K562 (cell line): ENCODE measurements at regions not wholly inside any gene's neighbourhood (a gene's known extent, or its start where the extent isn't known, plus 50 kb on each side); places are given as distances from the start of the nearest gene placed in this dataset.

Experiments
- ATAC-seq: fragments of 200-7000 bp; cut with Tn5 transposase; 3 replicates; pipeline ENCODE4 v1.9.1; 2020; ENCODE audit warnings: moderate library complexity
- BruUV-seq: library from RNA; stranded (reverse); fragments of 400-500 nt; replicated peaks from 2 replicates; lab custom pipeline; 2021; lab: Mats Ljungman, UMichigan
- CTCF ChIA-PET: fragments of 300-600 bp; formaldehyde crosslinking; extraction: SDS; loops from one replicate; lab custom pipeline; 2021; ENCODE audit warnings: low intra/inter-chr PET ratio; lab: Yijun Ruan, JAX
- POLR2A ChIA-PET: fragments of 300-600, 350-650 bp; sonication (Branson Sonifier 250); formaldehyde crosslinking; extraction: SDS; loops from one replicate; lab custom pipeline; 2021; ENCODE audit warnings: antibody characterized with exemption, inconsistent platforms; lab: Yijun Ruan, JAX
- DNase-seq, 4 experiments: peaks; one replicate each; pipeline versions ENCODE4 v3.0.0 to v3.0.0-alpha.2; 2011 to 2018; ENCODE audit warnings: low spot score in 3 of 4, mixed read lengths in 3 of 4; ENCODE audit errors: extremely low read depth in 1 of 4
- FAIRE-seq: peaks from 2 replicates; lab custom pipeline; 2011; peaks lifted over from hg19 to GRCh38; lab: Jason Lieb, UNC
- H2AFZ ChIP-seq: 2 replicates; pipeline ENCODE4 v1.6.0; 2011; ENCODE audit warnings: low read depth, low read length, control low read depth, inconsistent platforms
- H3K27ac ChIP-seq: fragments of 200-600 bp; 3 replicates; pipeline ENCODE4 v1.8.0; 2011; ENCODE audit warnings: low read depth, mild to moderate bottlenecking, control low read depth, inconsistent platforms, low read length, moderate library complexity, mixed read lengths; ENCODE audit errors: extremely low read depth
- H3K27me3 ChIP-seq, 2 experiments: fragments of 300-600 bp in 1 of 2; 2 replicates in 1 of 2; 3 replicates in 1 of 2; pipeline versions ENCODE4 v1.6.0 to v1.8.0; 2011; ENCODE audit warnings: inconsistent platforms in 2 of 2, low read length in 2 of 2, mild to moderate bottlenecking in 1 of 2, mixed read lengths in 1 of 2, moderate library complexity in 1 of 2; ENCODE audit not compliant: control insufficient read depth in 2 of 2, insufficient read depth in 2 of 2
- H3K36me3 ChIP-seq: fragments of 300-600 bp; 3 replicates; pipeline ENCODE4 v1.8.0; 2011; ENCODE audit warnings: mild to moderate bottlenecking, low read length, inconsistent platforms; ENCODE audit not compliant: control insufficient read depth, insufficient read depth
- H3K4me1 ChIP-seq, 2 experiments: fragments of 200-600 bp in 1 of 2; replicated peaks in 1 of 2; 2 replicates in 1 of 2; 3 replicates in 1 of 2; pipeline versions ENCODE4 v1.5.1 to v1.8.0; 2011; ENCODE audit warnings: inconsistent platforms in 2 of 2, low read length in 2 of 2, mild to moderate bottlenecking in 1 of 2, mixed read lengths in 1 of 2, moderate library complexity in 1 of 2; ENCODE audit not compliant: control insufficient read depth in 2 of 2, insufficient read depth in 2 of 2
- H3K4me2 ChIP-seq: 2 replicates; pipeline ENCODE4 v1.6.1; 2011; ENCODE audit warnings: low read length, control low read depth, inconsistent platforms, mixed read lengths; ENCODE audit not compliant: insufficient read depth
- H3K4me3 ChIP-seq: fragments of 200-600 bp; sonication (generic), shearing (Covaris generic); 2 replicates; pipeline ENCODE4 v1.5.1; 2016; ENCODE audit warnings: control low read depth, inconsistent platforms
- H3K79me2 ChIP-seq: fragments of 200-600 bp; 3 replicates; pipeline ENCODE4 v1.8.0; 2011; ENCODE audit warnings: low read length, inconsistent platforms; ENCODE audit not compliant: control insufficient read depth, insufficient read depth
- H3K9ac ChIP-seq, 2 experiments: 2 replicates each; pipeline versions ENCODE4 v1.6.0 to v1.6.1; 2011; ENCODE audit warnings: low read depth in 2 of 2, low read length in 2 of 2, control low read depth in 1 of 2, inconsistent platforms in 1 of 2, mild to moderate bottlenecking in 1 of 2, mixed read lengths in 1 of 2; ENCODE audit not compliant: insufficient read depth in 1 of 2
- H3K9me1 ChIP-seq: one replicate; pipeline ENCODE4 v1.6.0; 2011; ENCODE audit warnings: inconsistent platforms, mild to moderate bottlenecking, low read length, moderate library complexity; ENCODE audit not compliant: control insufficient read depth, insufficient read depth
- H3K9me3 ChIP-seq: replicated peaks from 2 replicates; pipeline ENCODE4 v1.5.1; 2011; ENCODE audit warnings: low read depth, low read length, inconsistent platforms; ENCODE audit not compliant: control insufficient read depth, insufficient read depth
- H4K20me1 ChIP-seq: replicated peaks from 2 replicates; pipeline ENCODE4 v1.6.1; 2011; ENCODE audit warnings: low read length, inconsistent platforms, mixed read lengths; ENCODE audit not compliant: control insufficient read depth, insufficient read depth
- CEBPB ChIP-seq: fragments of 450-650 bp; IDR thresholded peaks from 2 replicates; pipeline ENCODE4 v1.6.1; 2016; ENCODE audit warnings: missing genetic modification characterization, missing compliant biosample characterization
- CEBPG ChIP-seq, 3 experiments: fragments of 200-800 bp in 1 of 3; sonication (Bioruptor generic) in 1 of 3; sonication (generic) in 1 of 3; formaldehyde crosslinking in 1 of 3; IDR thresholded peaks in 2 of 3; conservative IDR thresholded peaks in 1 of 3; 2 replicates each; pipeline versions ENCODE4 v1.6.1 to v1.8.0; 2016 to 2022; ENCODE audit warnings: missing compliant biosample characterization in 2 of 3, missing genetic modification characterization in 2 of 3, mild to moderate bottlenecking in 1 of 3, missing genetic modification reagents in 1 of 3
- ELF1 ChIP-seq: fragments of 200-800 bp; sonication (Bioruptor generic); IDR thresholded peaks from 2 replicates; pipeline ENCODE4 v1.6.1; 2016; ENCODE audit warnings: missing genetic modification characterization, missing compliant biosample characterization
- L3MBTL2 ChIP-seq: fragments of 450-650 bp; IDR thresholded peaks from 2 replicates; pipeline ENCODE4 v1.6.1; 2016; ENCODE audit warnings: mild to moderate bottlenecking, moderate library complexity
- MCM3 ChIP-seq: fragments of 450-650 bp; IDR thresholded peaks from 2 replicates; pipeline ENCODE4 v1.6.1; 2016
- ZNF584 ChIP-seq: fragments of 200-800 bp; sonication (Bioruptor generic); IDR thresholded peaks from 2 replicates; pipeline ENCODE4 v1.6.1; 2016; ENCODE audit warnings: low read depth, mild to moderate bottlenecking, missing genetic modification characterization, missing compliant biosample characterization
- WGBS: fragments of 100-300 bp; shearing (Covaris generic); methylation state at CpG from one replicate; pipeline ENCODE4 v1.1.6; 2016; ENCODE audit warnings: low coverage, mixed read lengths; ENCODE audit not compliant: insufficient coverage; ENCODE audit errors: missing lambda C conversion rate; 5-methylcytosine and 5-hydroxymethylcytosine counted together
- in situ Hi-C: fragments of 300-500 bp; cut with MboI; formaldehyde crosslinking; loops from 4 replicates; pipeline ENCODE4 v1.15.0; 2018; ENCODE audit warnings: inconsistent platforms, mixed read lengths
- intact Hi-C: fragments of 100-400 bp; cut with micrococcal nuclease; formaldehyde crosslinking; loops from 2 replicates; pipeline ENCODE4 v1.14.2; 2022
- TF ChIP-seq, protein P1 (sequence below): fragments of 250-450 bp; sonication (Bioruptor Pico); IDR thresholded peaks from 2 replicates; pipeline ENCODE4 v1.9.0; 2021; ENCODE audit warnings: mild to moderate bottlenecking, inconsistent platforms
- TF ChIP-seq, protein P2 (sequence below), 2 experiments: fragments of 450-650 bp in 1 of 2; sonication (generic) in 1 of 2; formaldehyde crosslinking in 1 of 2; IDR thresholded peaks; 2 replicates each; pipeline versions ENCODE4 v1.7.1 to v1.9.0; 2016 to 2022; ENCODE audit warnings: inconsistent platforms in 1 of 2, mild to moderate bottlenecking in 1 of 2, missing genetic modification reagents in 1 of 2

DNA sequence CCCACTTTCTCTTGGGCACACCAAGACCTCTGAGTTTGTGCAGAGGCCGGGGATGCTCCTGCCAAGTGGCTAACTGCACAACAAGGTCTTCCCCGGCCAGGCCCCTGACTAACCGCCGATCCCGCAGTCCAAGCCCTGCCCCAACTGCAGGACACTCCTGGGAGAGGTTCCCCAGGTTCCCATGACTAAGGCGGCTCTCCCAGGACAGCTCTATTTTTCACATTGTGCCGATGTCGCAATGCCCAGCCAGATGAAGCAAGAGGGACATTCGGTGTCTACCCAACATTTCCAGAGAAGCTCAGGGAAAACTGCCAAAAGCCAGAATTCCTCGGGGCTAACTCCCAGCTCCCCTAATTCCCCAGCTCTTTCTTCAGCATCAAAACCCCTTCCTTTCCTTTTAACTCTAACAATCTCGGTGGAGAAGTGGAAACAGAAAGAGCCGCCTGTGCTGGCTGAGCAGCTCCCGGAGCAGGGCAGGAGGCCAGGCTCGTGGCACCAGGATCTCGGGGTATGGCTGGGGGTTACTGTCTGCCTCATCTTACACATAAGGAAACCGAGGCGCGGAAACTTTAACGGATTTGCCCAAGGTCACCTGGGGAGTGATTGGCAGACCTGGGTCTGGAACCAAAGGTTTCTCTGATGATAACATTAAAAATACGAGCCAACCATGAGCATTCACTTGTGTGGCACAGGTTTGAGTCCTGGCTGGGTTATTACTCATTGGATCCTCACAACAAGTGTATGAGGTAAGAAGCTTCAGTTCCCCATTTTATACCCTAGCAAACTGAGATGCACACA, 318.2 kb downstream of the BCL11B start:
- 0% methylated on average over 16 of the region's 20 CpGs for WGBS
- Histone ChIP-seq H3K27me3 (peaks cover 0 to 14% of the 10 kb centered on the region in 2 experiments; a peak in 2 of 5 replicates), H3K4me3 (no peak overlapping the region), H3K27ac (no peak overlapping the region), H4K20me1 (no peaks in the 10 kb centered on the region), H3K9ac (no peak overlapping the region), H3K4me2 (no peak overlapping the region), H2AFZ (no peak overlapping the region), H3K79me2 (no peaks in the 10 kb centered on the region), H3K4me1 (no peaks in the 10 kb centered on the region), H3K9me1 (no peaks in the 10 kb centered on the region), H3K36me3 (no peaks in the 10 kb centered on the region), H3K9me3 (no peaks in the 10 kb centered on the region)
- intact Hi-C loops, result no loop called here
- POLR2A ChIA-PET, result interaction anchor here (0.7 kb wide), 1 partner anchor 12 kb away, joined by 4 read pairs; no protein-coding TSS in a partner anchor
- DNase-seq (no peak), FAIRE-seq (no peak), ATAC-seq (no peak)
- BruUV-seq, result no TSS peak
- CTCF ChIA-PET, result no interaction called here
- in situ Hi-C loops, result no loop called here
- TF ChIP-seq, protein P1, sequence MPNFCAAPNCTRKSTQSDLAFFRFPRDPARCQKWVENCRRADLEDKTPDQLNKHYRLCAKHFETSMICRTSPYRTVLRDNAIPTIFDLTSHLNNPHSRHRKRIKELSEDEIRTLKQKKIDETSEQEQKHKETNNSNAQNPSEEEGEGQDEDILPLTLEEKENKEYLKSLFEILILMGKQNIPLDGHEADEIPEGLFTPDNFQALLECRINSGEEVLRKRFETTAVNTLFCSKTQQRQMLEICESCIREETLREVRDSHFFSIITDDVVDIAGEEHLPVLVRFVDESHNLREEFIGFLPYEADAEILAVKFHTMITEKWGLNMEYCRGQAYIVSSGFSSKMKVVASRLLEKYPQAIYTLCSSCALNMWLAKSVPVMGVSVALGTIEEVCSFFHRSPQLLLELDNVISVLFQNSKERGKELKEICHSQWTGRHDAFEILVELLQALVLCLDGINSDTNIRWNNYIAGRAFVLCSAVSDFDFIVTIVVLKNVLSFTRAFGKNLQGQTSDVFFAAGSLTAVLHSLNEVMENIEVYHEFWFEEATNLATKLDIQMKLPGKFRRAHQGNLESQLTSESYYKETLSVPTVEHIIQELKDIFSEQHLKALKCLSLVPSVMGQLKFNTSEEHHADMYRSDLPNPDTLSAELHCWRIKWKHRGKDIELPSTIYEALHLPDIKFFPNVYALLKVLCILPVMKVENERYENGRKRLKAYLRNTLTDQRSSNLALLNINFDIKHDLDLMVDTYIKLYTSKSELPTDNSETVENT, result no peak
- TF ChIP-seq CEBPG (CRISPR knock-in tag; IDR thresholded peaks at IDR 0.05), result no peak
- peak in 1 of 2 experiments; percentile 71; a peak in 2 of 4 replicates for TF ChIP-seq CEBPG (tag; conservative IDR thresholded peaks at IDR 0.05 in 1 of 2, IDR thresholded peaks at IDR 0.05 in 1 of 2)
- TF ChIP-seq ZNF584, result no peak
- no peak for TF ChIP-seq L3MBTL2
- TF ChIP-seq, protein P2, sequence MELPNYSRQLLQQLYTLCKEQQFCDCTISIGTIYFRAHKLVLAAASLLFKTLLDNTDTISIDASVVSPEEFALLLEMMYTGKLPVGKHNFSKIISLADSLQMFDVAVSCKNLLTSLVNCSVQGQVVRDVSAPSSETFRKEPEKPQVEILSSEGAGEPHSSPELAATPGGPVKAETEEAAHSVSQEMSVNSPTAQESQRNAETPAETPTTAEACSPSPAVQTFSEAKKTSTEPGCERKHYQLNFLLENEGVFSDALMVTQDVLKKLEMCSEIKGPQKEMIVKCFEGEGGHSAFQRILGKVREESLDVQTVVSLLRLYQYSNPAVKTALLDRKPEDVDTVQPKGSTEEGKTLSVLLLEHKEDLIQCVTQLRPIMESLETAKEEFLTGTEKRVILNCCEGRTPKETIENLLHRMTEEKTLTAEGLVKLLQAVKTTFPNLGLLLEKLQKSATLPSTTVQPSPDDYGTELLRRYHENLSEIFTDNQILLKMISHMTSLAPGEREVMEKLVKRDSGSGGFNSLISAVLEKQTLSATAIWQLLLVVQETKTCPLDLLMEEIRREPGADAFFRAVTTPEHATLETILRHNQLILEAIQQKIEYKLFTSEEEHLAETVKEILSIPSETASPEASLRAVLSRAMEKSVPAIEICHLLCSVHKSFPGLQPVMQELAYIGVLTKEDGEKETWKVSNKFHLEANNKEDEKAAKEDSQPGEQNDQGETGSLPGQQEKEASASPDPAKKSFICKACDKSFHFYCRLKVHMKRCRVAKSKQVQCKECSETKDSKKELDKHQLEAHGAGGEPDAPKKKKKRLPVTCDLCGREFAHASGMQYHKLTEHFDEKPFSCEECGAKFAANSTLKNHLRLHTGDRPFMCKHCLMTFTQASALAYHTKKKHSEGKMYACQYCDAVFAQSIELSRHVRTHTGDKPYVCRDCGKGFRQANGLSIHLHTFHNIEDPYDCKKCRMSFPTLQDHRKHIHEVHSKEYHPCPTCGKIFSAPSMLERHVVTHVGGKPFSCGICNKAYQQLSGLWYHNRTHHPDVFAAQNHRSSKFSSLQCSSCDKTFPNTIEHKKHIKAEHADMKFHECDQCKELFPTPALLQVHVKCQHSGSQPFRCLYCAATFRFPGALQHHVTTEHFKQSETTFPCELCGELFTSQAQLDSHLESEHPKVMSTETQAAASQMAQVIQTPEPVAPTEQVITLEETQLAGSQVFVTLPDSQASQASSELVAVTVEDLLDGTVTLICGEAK (IDR thresholded peaks at IDR 0.05), result no peak
- TF ChIP-seq, protein P2 (CRISPR knock-in tag; IDR thresholded peaks at IDR 0.05), result no peak
- TF ChIP-seq CEBPB (tag), result peak; percentile 26; the same call in 1 of the 2 replicates
- no peak for TF ChIP-seq ELF1 (tag)
- TF ChIP-seq MCM3, result no peak
